GM12878 (cell line): ENCODE measurements at regions not wholly inside any gene's neighbourhood (a gene's known extent, or its start where the extent isn't known, plus 50 kb on each side); places are given as distances from the start of the nearest gene placed in this dataset.

ENCODE experiments used
- ATAC-seq: fragments of 200-7000 bp; cut with Tn5 transposase; 3 replicates; pipeline ENCODE4 v1.9.1; 2020; ENCODE audit warnings: mild to moderate bottlenecking, moderate library complexity
- BruUV-seq: library from RNA; stranded (reverse); fragments of 400-500 nt; replicated peaks from 2 replicates; lab custom pipeline; 2021; lab: Mats Ljungman, UMichigan
- CTCF ChIA-PET: fragments of 300-600 bp; sonication (Branson Sonifier 250); formaldehyde crosslinking; extraction: SDS; loops from one replicate; lab custom pipeline; 2021; ENCODE audit warnings: inconsistent platforms; lab: Yijun Ruan, JAX
- POLR2A ChIA-PET: fragments of 350-600 bp; formaldehyde crosslinking; extraction: SDS; loops from one replicate; lab custom pipeline; 2021; ENCODE audit warnings: inconsistent platforms; lab: Charles Lee
- RAD21 ChIA-PET: fragments of 300-600 bp; sonication (Branson Sonifier 250); formaldehyde crosslinking; loops from one replicate; lab custom pipeline; 2023; ENCODE audit warnings: antibody characterized with exemption; ENCODE audit not compliant: unreplicated experiment; lab: Charles Lee
- SMC1A ChIA-PET: fragments of 300-600 bp; sonication (Branson Sonifier 250); formaldehyde crosslinking; loops from one replicate; lab custom pipeline; 2023; ENCODE audit not compliant: unreplicated experiment, uncharacterized antibody; lab: Charles Lee
- DNase-seq: peaks from one replicate; pipeline ENCODE4 v3.0.0-alpha.2; 2011; ENCODE audit warnings: low read depth, low spot score
- FAIRE-seq: peaks from 3 replicates; lab custom pipeline; 2011; peaks lifted over from hg19 to GRCh38; lab: Jason Lieb, UNC
- H2AFZ ChIP-seq: 2 replicates; pipeline ENCODE4 v1.6.0; 2011; ENCODE audit warnings: low read depth, low read length, control low read depth; ENCODE audit not compliant: control insufficient read depth
- H3K27ac ChIP-seq: 2 replicates; pipeline ENCODE4 v1.5.1; 2011; ENCODE audit warnings: control low read depth; ENCODE audit not compliant: control insufficient read depth, insufficient read depth
- H3K27me3 ChIP-seq, 2 experiments: replicated peaks in 1 of 2; 2 replicates each; pipeline versions ENCODE4 v1.6.0 to v1.6.1; 2011; ENCODE audit warnings: low read length in 1 of 2; ENCODE audit not compliant: control insufficient read depth in 2 of 2, insufficient read depth in 2 of 2
- H3K36me3 ChIP-seq, 2 experiments: 2 replicates each; pipeline ENCODE4 v1.5.1; 2011; ENCODE audit warnings: low read length in 1 of 2; ENCODE audit not compliant: control insufficient read depth in 2 of 2, insufficient read depth in 2 of 2
- H3K4me1 ChIP-seq: 2 replicates; pipeline ENCODE4 v1.6.1; 2011; ENCODE audit warnings: mild to moderate bottlenecking, low read length, moderate library complexity, mixed read lengths; ENCODE audit not compliant: control insufficient read depth, insufficient read depth
- H3K4me2 ChIP-seq: 2 replicates; pipeline ENCODE4 v1.6.0; 2011; ENCODE audit warnings: control low read depth; ENCODE audit not compliant: control insufficient read depth, insufficient read depth
- H3K4me3 ChIP-seq: fragments of 200-600 bp; sonication (generic); 2 replicates; pipeline ENCODE4 v1.5.1; 2016
- H3K79me2 ChIP-seq: 2 replicates; pipeline ENCODE4 v1.6.0; 2011; ENCODE audit warnings: low read length; ENCODE audit not compliant: control insufficient read depth, insufficient read depth
- H3K9ac ChIP-seq: 2 replicates; pipeline ENCODE4 v1.8.0; 2011; ENCODE audit warnings: low read length, control low read depth, mixed read lengths; ENCODE audit not compliant: control insufficient read depth, insufficient read depth
- H3K9me3 ChIP-seq: replicated peaks from 3 replicates; pipeline ENCODE4 v1.5.1; 2011; ENCODE audit warnings: mild to moderate bottlenecking, low read length; ENCODE audit not compliant: control insufficient read depth, insufficient read depth
- H4K20me1 ChIP-seq: 2 replicates; pipeline ENCODE4 v1.6.0; 2011; ENCODE audit not compliant: control insufficient read depth, insufficient read depth
- BRCA1 ChIP-seq: IDR thresholded peaks from 2 replicates; pipeline ENCODE4 v1.6.1; 2011; ENCODE audit warnings: low read depth, low read length, improper control_type of control experiment
- EED ChIP-seq: sonication (generic); IDR thresholded peaks from 2 replicates; pipeline ENCODE4 v1.6.1; 2016; ENCODE audit warnings: antibody characterized with exemption, low read depth
- GABPA ChIP-seq: IDR thresholded peaks from 2 replicates; pipeline ENCODE4 v1.6.1; 2014; ENCODE audit warnings: antibody characterized with exemption, low read depth, mild to moderate bottlenecking, inconsistent platforms
- HDAC2 ChIP-seq: fragments of 200-600 bp; sonication (generic); IDR thresholded peaks from 2 replicates; pipeline ENCODE4 v1.6.1; 2017
- IKZF1 ChIP-seq: fragments of 450-650 bp; conservative IDR thresholded peaks from 2 replicates; pipeline ENCODE4 v1.6.1; 2017; ENCODE audit warnings: antibody characterized with exemption, mild to moderate bottlenecking
- JUND ChIP-seq: IDR thresholded peaks from 2 replicates; pipeline ENCODE4 v1.6.1; 2012; ENCODE audit warnings: low read depth, mild to moderate bottlenecking, low read length, improper control_type of control experiment, moderate library complexity
- MEF2A ChIP-seq: IDR thresholded peaks from 2 replicates; pipeline ENCODE4 v1.6.1; 2011; ENCODE audit warnings: low read depth, mild to moderate bottlenecking, low read length, moderate library complexity; ENCODE audit not compliant: insufficient read depth
- MEF2B ChIP-seq: fragments of 450-650 bp; IDR thresholded peaks from 2 replicates; pipeline ENCODE4 v1.6.1; 2018; ENCODE audit warnings: mild to moderate bottlenecking, moderate library complexity; ENCODE audit not compliant: partially characterized antibody, poor library complexity, severe bottlenecking
- SIN3A ChIP-seq: IDR thresholded peaks from 2 replicates; pipeline ENCODE4 v1.6.1; 2012; ENCODE audit warnings: low read depth, low read length, improper control_type of control experiment
- SMC3 ChIP-seq: IDR thresholded peaks from 2 replicates; pipeline ENCODE4 v1.6.1; 2011; ENCODE audit warnings: low read length, improper control_type of control experiment, borderline replicate concordance
- STAT3 ChIP-seq: IDR thresholded peaks from 2 replicates; pipeline ENCODE4 v1.6.1; 2011; ENCODE audit warnings: low read depth, low read length, improper control_type of control experiment
- ZBED1 ChIP-seq: IDR thresholded peaks from 2 replicates; pipeline ENCODE4 v1.6.1; 2016; ENCODE audit warnings: borderline replicate concordance
- WGBS: methylation state at CpG from one replicate; pipeline ENCODE4 v1.1.6; 2016; ENCODE audit warnings: low lambda C conversion rate; ENCODE audit not compliant: insufficient replicate concordance, insufficient coverage; ENCODE audit errors: missing lambda C conversion rate; 5-methylcytosine and 5-hydroxymethylcytosine counted together
- in situ Hi-C: fragments of 300-500 bp; cut with MboI; formaldehyde crosslinking; loops from 9 replicates; pipeline ENCODE4 v1.14.3; 2018; ENCODE audit warnings: mixed read lengths
- intact Hi-C: fragments of 100-400 bp; cut with micrococcal nuclease; formaldehyde crosslinking; loops from one replicate; pipeline ENCODE4 v1.14.2; 2022; ENCODE audit not compliant: unreplicated experiment
- TF ChIP-seq, protein P1 (sequence below): fragments of 450-650 bp; IDR thresholded peaks from 2 replicates; pipeline ENCODE4 v1.6.1; 2014; ENCODE audit warnings: mild to moderate bottlenecking
- TF ChIP-seq, protein P2 (sequence below): fragments of 450-650 bp; IDR thresholded peaks from 2 replicates; pipeline ENCODE4 v1.6.1; 2017; ENCODE audit warnings: mild to moderate bottlenecking
- TF ChIP-seq, protein P3 (sequence below): IDR thresholded peaks from 2 replicates; pipeline ENCODE4 v1.6.1; 2011; ENCODE audit warnings: borderline replicate concordance, low read depth, mild to moderate bottlenecking, moderate library complexity, mixed read lengths, low read length; ENCODE audit not compliant: insufficient read depth; ENCODE audit errors: extremely low read length

DNA sequence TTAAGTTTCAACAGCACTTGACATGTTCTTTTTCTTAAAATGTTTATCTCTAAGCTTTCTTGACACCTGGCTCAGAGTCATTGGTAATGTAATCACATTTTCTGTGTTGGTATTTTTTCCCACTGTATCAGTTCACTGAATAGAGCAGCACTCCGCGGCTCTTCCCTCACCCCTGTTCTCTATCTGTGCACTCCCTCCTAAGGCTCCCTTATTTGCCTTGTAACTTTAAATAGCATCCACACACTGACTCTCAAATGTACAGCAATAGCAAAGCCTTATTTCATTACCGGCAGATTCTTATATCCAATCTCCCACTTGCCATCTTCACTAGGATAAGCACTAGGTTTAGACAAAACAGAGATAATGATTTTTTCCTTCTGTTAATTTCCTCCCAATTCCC, 935.5 kb upstream of the SLC10A2 start:
- in situ Hi-C loops: no loop called here
- no peak for FAIRE-seq
- Histone ChIP-seq H2AFZ (no peak overlapping the region), H3K27ac (no peak overlapping the region), H3K9me3 (no peaks in the 10 kb centered on the region), H3K79me2 (no peaks in the 10 kb centered on the region), H3K4me1 (no peaks in the 10 kb centered on the region), H3K4me3 (no peak overlapping the region), H3K4me2 (no peak overlapping the region), H3K36me3 (no peaks in the 10 kb centered on the region), H4K20me1 (no peaks in the 10 kb centered on the region), H3K27me3 (no peaks in the 10 kb centered on the region), H3K9ac (no peak overlapping the region)
- RAD21 ChIA-PET: no interaction called here
- 29% methylated on average over 3 of the region's 3 CpGs for WGBS
- no peak for ATAC-seq
- intact Hi-C loops: no loop called here
- POLR2A ChIA-PET: no interaction called here
- no peak for TF ChIP-seq SIN3A
- TF ChIP-seq BRCA1: no peak
- no peak for TF ChIP-seq STAT3
- TF ChIP-seq SMC3: no peak
- no peak for TF ChIP-seq GABPA
- TF ChIP-seq, protein P1, sequence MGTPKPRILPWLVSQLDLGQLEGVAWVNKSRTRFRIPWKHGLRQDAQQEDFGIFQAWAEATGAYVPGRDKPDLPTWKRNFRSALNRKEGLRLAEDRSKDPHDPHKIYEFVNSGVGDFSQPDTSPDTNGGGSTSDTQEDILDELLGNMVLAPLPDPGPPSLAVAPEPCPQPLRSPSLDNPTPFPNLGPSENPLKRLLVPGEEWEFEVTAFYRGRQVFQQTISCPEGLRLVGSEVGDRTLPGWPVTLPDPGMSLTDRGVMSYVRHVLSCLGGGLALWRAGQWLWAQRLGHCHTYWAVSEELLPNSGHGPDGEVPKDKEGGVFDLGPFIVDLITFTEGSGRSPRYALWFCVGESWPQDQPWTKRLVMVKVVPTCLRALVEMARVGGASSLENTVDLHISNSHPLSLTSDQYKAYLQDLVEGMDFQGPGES: no peak
- no TSS peak for BruUV-seq
- no peak for DNase-seq
- CTCF ChIA-PET: no interaction called here
- SMC1A ChIA-PET: interaction anchor here (1.6 kb wide), 1 partner anchor 9 kb away, joined by 6 read pairs; no protein-coding TSS in a partner anchor

DNA sequence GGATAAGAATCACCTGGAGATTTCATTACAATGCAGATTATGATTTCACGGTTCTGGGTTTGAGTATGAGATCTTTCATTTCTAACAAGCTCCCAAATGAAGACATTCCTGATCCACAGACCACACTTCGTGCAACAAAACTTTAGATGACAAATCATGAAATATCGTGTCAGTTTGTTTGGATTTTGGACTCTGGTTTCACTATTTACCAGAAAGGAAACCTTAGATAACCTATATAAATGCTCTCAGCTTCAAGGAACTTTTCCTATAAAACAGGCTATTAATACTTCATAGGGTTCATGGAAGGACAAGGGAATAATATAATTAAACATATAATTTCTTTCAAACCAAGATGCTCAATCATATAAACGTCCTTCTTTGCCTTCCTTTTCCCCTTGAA, 930.5 kb upstream of the SLC10A2 start:
- Histone ChIP-seq H3K4me3 (no peak overlapping the region), H4K20me1 (no peaks in the 10 kb centered on the region), H3K9ac (no peak overlapping the region), H3K9me3 (no peaks in the 10 kb centered on the region), H3K4me1 (no peaks in the 10 kb centered on the region), H3K4me2 (no peak overlapping the region), H3K27ac (no peak overlapping the region), H3K79me2 (no peaks in the 10 kb centered on the region), H2AFZ (no peak overlapping the region), H3K27me3 (no peaks in the 10 kb centered on the region), H3K36me3 (no peaks in the 10 kb centered on the region)
- BruUV-seq: no TSS peak
- RAD21 ChIA-PET: no interaction called here
- FAIRE-seq (no peak), ATAC-seq (no peak), DNase-seq (no peak)
- POLR2A ChIA-PET: no interaction called here
- 1% methylated on average over 4 of the region's 4 CpGs for WGBS
- SMC1A ChIA-PET: no interaction called here
- in situ Hi-C loops: no loop called here
- CTCF ChIA-PET: no interaction called here
- intact Hi-C loops: no loop called here
- TF ChIP-seq JUND (no peak), HDAC2 (no peak), EED (no peak), MEF2A (no peak), ZBED1 (no peak), MEF2B (no peak), IKZF1 (no peak)
- TF ChIP-seq, protein P2, sequence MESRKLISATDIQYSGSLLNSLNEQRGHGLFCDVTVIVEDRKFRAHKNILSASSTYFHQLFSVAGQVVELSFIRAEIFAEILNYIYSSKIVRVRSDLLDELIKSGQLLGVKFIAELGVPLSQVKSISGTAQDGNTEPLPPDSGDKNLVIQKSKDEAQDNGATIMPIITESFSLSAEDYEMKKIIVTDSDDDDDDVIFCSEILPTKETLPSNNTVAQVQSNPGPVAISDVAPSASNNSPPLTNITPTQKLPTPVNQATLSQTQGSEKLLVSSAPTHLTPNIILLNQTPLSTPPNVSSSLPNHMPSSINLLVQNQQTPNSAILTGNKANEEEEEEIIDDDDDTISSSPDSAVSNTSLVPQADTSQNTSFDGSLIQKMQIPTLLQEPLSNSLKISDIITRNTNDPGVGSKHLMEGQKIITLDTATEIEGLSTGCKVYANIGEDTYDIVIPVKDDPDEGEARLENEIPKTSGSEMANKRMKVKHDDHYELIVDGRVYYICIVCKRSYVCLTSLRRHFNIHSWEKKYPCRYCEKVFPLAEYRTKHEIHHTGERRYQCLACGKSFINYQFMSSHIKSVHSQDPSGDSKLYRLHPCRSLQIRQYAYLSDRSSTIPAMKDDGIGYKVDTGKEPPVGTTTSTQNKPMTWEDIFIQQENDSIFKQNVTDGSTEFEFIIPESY: no peak
- TF ChIP-seq, protein P3, sequence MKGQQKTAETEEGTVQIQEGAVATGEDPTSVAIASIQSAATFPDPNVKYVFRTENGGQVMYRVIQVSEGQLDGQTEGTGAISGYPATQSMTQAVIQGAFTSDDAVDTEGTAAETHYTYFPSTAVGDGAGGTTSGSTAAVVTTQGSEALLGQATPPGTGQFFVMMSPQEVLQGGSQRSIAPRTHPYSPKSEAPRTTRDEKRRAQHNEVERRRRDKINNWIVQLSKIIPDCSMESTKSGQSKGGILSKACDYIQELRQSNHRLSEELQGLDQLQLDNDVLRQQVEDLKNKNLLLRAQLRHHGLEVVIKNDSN: no peak
